HCT116 (cell line): ENCODE measurements at regions not wholly inside any gene's neighbourhood (a gene's known extent, or its start where the extent isn't known, plus 50 kb on each side); places are given as distances from the start of the nearest gene placed in this dataset.

ENCODE experiments used
- ATAC-seq: fragments of 200-7000 bp; cut with Tn5 transposase; 2 replicates; pipeline ENCODE4 v1.9.1; 2020; ENCODE audit warnings: mild to moderate bottlenecking, moderate library complexity
- BruUV-seq: library from RNA; stranded (reverse); fragments of 400-500 nt; replicated peaks from 2 replicates; lab custom pipeline; 2021; lab: Mats Ljungman, UMichigan
- CTCF ChIA-PET: fragments of 300-600 bp; sonication (Branson Sonifier 250); formaldehyde crosslinking; loops from one replicate; lab custom pipeline; 2021; ENCODE audit warnings: antibody characterized with exemption; lab: Charles Lee
- POLR2A ChIA-PET: fragments of 300-600, 350-600 bp; sonication (Branson Sonifier 250); formaldehyde crosslinking; loops from one replicate; lab custom pipeline; 2021; ENCODE audit warnings: antibody characterized with exemption; lab: Charles Lee
- RAD21 ChIA-PET, 2 experiments: fragments of 300-600 bp; sonication (Branson Sonifier 250); formaldehyde crosslinking; loops; one replicate each; lab custom pipeline; 2023; ENCODE audit warnings: low total read pairs in 2 of 2; ENCODE audit not compliant: uncharacterized antibody in 2 of 2, unreplicated experiment in 2 of 2, low non-redundant PET in 1 of 2; lab: Charles Lee
- DNase-seq: peaks from one replicate; pipeline ENCODE4 v3.0.0-alpha.2; 2010; ENCODE audit warnings: low read depth, low spot score
- H2AFZ ChIP-seq: fragments of 200-600 bp; shearing (Covaris generic), sonication (generic); 2 replicates; pipeline ENCODE4 v1.6.1; 2017; ENCODE audit warnings: low read depth, mixed run types, mixed read lengths, antibody characterized with exemption, low read length; ENCODE audit not compliant: poor library complexity, severe bottlenecking
- H3K27ac ChIP-seq: 2 replicates; pipeline ENCODE4 v1.5.1; 2012; ENCODE audit warnings: low read depth, low read length
- H3K27me3 ChIP-seq: fragments of 200-600 bp; sonication (generic); 2 replicates; pipeline ENCODE4 v1.6.1; 2016; ENCODE audit warnings: mixed run types, low read length, mixed read lengths; ENCODE audit not compliant: insufficient read depth
- H3K36me3 ChIP-seq, 2 experiments: fragments of 200-500 bp in 1 of 2; fragments of 200-600 bp in 1 of 2; sonication (Bioruptor generic) in 1 of 2; sonication (generic) in 1 of 2; 2 replicates each; pipeline versions ENCODE4 v1.5.1 to v1.6.1; 2014 to 2016; ENCODE audit warnings: low read length in 2 of 2, inconsistent platforms in 1 of 2, mixed read lengths in 1 of 2, mixed run types in 1 of 2; ENCODE audit not compliant: insufficient read depth in 2 of 2, control insufficient read depth in 1 of 2
- H3K4me1 ChIP-seq, 2 experiments: fragments of 200-600 bp in 1 of 2; sonication (generic) in 1 of 2; 2 replicates each; pipeline versions ENCODE4 v1.5.1 to v1.6.1; 2012 to 2017; ENCODE audit warnings: low read length in 2 of 2, inconsistent platforms in 1 of 2, mild to moderate bottlenecking in 1 of 2, mixed read lengths in 1 of 2, mixed run types in 1 of 2, moderate library complexity in 1 of 2; ENCODE audit not compliant: insufficient read depth in 2 of 2, control insufficient read depth in 1 of 2
- H3K4me2 ChIP-seq: fragments of 200-600 bp; sonication (generic); 2 replicates; pipeline ENCODE4 v1.6.1; 2017; ENCODE audit warnings: mixed run types, low read length, mixed read lengths
- H3K4me3 ChIP-seq, 2 experiments: fragments of 200-600 bp in 1 of 2; sonication (generic) in 1 of 2; replicated peaks in 1 of 2; 2 replicates each; pipeline ENCODE4 v1.5.1; 2011 to 2016; ENCODE audit warnings: low read length in 2 of 2, control low read depth in 1 of 2, low read depth in 1 of 2, mild to moderate bottlenecking in 1 of 2, mixed read lengths in 1 of 2, mixed run types in 1 of 2
- H3K79me2 ChIP-seq: fragments of 200-600 bp; sonication (generic); 2 replicates; pipeline ENCODE4 v1.6.1; 2017; ENCODE audit warnings: mild to moderate bottlenecking, mixed run types, low read length, moderate library complexity, mixed read lengths; ENCODE audit not compliant: insufficient read depth
- H3K9ac ChIP-seq: fragments of 200-600 bp; sonication (generic); 2 replicates; pipeline ENCODE4 v1.6.1; 2016; ENCODE audit warnings: low read length, mixed read lengths
- H3K9me2 ChIP-seq: fragments of 200-600 bp; sonication (generic), shearing (Covaris generic); 2 replicates; pipeline ENCODE4 v1.6.1; 2017; ENCODE audit warnings: mixed run types, mild to moderate bottlenecking, moderate library complexity; ENCODE audit not compliant: insufficient read depth
- H3K9me3 ChIP-seq, 2 experiments: fragments of 200-500 bp in 1 of 2; fragments of 200-600 bp in 1 of 2; sonication (Bioruptor generic) in 1 of 2; sonication (generic) in 1 of 2; 2 replicates each; pipeline ENCODE4 v1.6.1; 2014 to 2017; ENCODE audit warnings: low read length in 2 of 2, mixed read lengths in 2 of 2, inconsistent platforms in 1 of 2, low read depth in 1 of 2, mild to moderate bottlenecking in 1 of 2, mixed run types in 1 of 2, moderate library complexity in 1 of 2; ENCODE audit not compliant: control insufficient read depth in 1 of 2, insufficient read depth in 1 of 2
- H4K20me1 ChIP-seq: fragments of 200-600 bp; sonication (generic), shearing (Covaris generic); 2 replicates; pipeline ENCODE4 v1.6.1; 2017; ENCODE audit warnings: mixed run types, mild to moderate bottlenecking, moderate library complexity; ENCODE audit not compliant: insufficient read depth
- CEBPB ChIP-seq: IDR thresholded peaks from 2 replicates; pipeline ENCODE4 v1.6.1; 2012; ENCODE audit warnings: low read depth
- EGR1 ChIP-seq: IDR thresholded peaks from 2 replicates; pipeline ENCODE4 v1.6.1; 2012; ENCODE audit warnings: low read depth
- ELF1 ChIP-seq: IDR thresholded peaks from 2 replicates; pipeline ENCODE4 v1.6.1; 2012; ENCODE audit warnings: low read depth, borderline replicate concordance
- EZH2 ChIP-seq: fragments of 200-600 bp; sonication (generic); IDR thresholded peaks from 2 replicates; pipeline ENCODE4 v1.6.1; 2017; ENCODE audit warnings: antibody characterized with exemption, mixed run types
- EZH2phosphoT487 ChIP-seq: fragments of 200-600 bp; IDR thresholded peaks from 2 replicates; pipeline ENCODE4 v1.6.1; 2018; ENCODE audit warnings: antibody characterized with exemption, borderline replicate concordance
- FOSL1 ChIP-seq: IDR thresholded peaks from 2 replicates; pipeline ENCODE4 v1.6.1; 2012; ENCODE audit warnings: low read depth
- JUND ChIP-seq: IDR thresholded peaks from 2 replicates; pipeline ENCODE4 v1.6.1; 2012
- MAX ChIP-seq: IDR thresholded peaks from 2 replicates; pipeline ENCODE4 v1.6.1; 2012
- POLR2AphosphoS5 ChIP-seq: IDR thresholded peaks from 2 replicates; pipeline ENCODE4 v1.6.1; 2011; ENCODE audit warnings: mild to moderate bottlenecking, low read depth, low read length, moderate library complexity
- RAD21 ChIP-seq: IDR thresholded peaks from 2 replicates; pipeline ENCODE4 v1.6.1; 2012; ENCODE audit warnings: low read depth, mild to moderate bottlenecking
- SP1 ChIP-seq: IDR thresholded peaks from 2 replicates; pipeline ENCODE4 v1.6.1; 2012; ENCODE audit warnings: low read depth
- SRF ChIP-seq: IDR thresholded peaks from 2 replicates; pipeline ENCODE4 v1.6.1; 2012; ENCODE audit warnings: low read depth
- TCF7L2 ChIP-seq: IDR thresholded peaks from 2 replicates; pipeline ENCODE4 v1.7.0; 2011; ENCODE audit warnings: borderline replicate concordance, inconsistent platforms; ENCODE audit not compliant: insufficient read depth, insufficient read length; ENCODE audit errors: extremely low read depth
- YY1 ChIP-seq: IDR thresholded peaks from 2 replicates; pipeline ENCODE4 v1.6.1; 2011; ENCODE audit warnings: low read length, low read depth, moderate library complexity, mild to moderate bottlenecking; ENCODE audit not compliant: insufficient replicate concordance; ENCODE audit errors: extremely low read depth
- ZFX ChIP-seq: fragments of 450-650 bp; IDR thresholded peaks from 2 replicates; pipeline ENCODE4 v1.6.1; 2017
- ZNF274 ChIP-seq: fragments of 200-500 bp; sonication (Bioruptor generic); IDR thresholded peaks from 2 replicates; pipeline ENCODE4 v1.6.1; 2014; ENCODE audit warnings: mild to moderate bottlenecking, low read depth, low read length, inconsistent platforms
- intact Hi-C: fragments of 100-400 bp; cut with micrococcal nuclease; formaldehyde crosslinking; loops from 2 replicates; pipeline ENCODE4 v1.10.0; 2022
- TF ChIP-seq, protein P1 (sequence below): IDR thresholded peaks from 2 replicates; pipeline ENCODE4 v1.6.1; 2012
- TF ChIP-seq, protein P2 (sequence below), 3 experiments: fragments of 200-600 bp in 1 of 3; sonication (generic) in 1 of 3; IDR thresholded peaks in 2 of 3; conservative IDR thresholded peaks in 1 of 3; 2 replicates each; pipeline ENCODE4 v1.5.1; 2012 to 2017; ENCODE audit warnings: low read depth in 2 of 3, low read length in 2 of 3, antibody characterized with exemption in 1 of 3, borderline replicate concordance in 1 of 3, control low read depth in 1 of 3, mild to moderate bottlenecking in 1 of 3, mixed read lengths in 1 of 3, mixed run types in 1 of 3, moderate library complexity in 1 of 3; ENCODE audit not compliant: insufficient read depth in 1 of 3

- TF ChIP-seq EZH2phosphoT487: no peak
- TF ChIP-seq EZH2: no peak
Measured at GRCh38 chr14:65928995-65929394, 516.5 kb downstream of the FUT8 start (continued).

DNA sequence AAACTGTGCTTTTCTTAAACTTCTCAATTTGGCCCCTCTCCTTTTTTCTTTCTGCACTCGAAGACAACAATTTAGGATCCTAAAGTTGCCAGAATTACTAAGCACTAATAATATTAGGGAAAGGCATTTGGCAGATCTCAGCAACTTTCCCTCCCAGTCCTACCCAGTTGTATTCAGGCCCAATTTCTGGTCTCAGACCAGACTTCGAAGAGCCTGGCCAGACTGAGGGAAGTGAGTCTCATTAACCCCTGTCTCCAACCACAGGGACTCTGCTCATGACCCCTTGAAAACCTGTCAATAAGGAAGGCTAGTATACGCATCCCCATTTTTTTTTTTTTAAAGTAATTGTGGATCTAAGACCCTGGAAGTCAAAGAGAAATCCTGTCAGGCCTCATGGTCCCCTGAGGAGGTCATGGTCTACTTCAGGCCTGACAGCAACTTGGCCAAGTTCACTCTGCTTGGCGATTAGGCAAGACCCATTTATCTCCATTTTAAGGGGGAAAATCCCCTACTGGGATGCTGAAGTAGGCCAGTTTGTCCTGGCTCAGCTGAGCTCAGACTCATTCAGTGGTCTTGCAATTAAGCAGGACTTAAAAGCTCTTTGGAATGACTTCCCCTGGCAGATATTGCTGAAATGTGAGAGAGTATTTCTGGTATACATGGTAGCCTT, 521.0 kb downstream of the FUT8 start:
- CTCF ChIA-PET: no interaction called here
- no peak overlapping the region for H3K27ac ChIP-seq

More for the DNA sequence above, 521.0 kb downstream of the FUT8 start:
- no peak for DNase-seq
- Histone ChIP-seq H3K4me3 (no peak overlapping the region), H3K36me3 (no peaks in the 10 kb centered on the region), H3K27me3 (no peaks in the 10 kb centered on the region), H2AFZ (no peak overlapping the region), H3K4me1 (no peaks in the 10 kb centered on the region), H3K79me2 (no peaks in the 10 kb centered on the region), H3K4me2 (no peak overlapping the region)
- ChIA-PET RAD21 (no interaction called here), POLR2A (no interaction called here)
- intact Hi-C loops: no loop called here
- BruUV-seq: no TSS peak
- TF ChIP-seq ZNF274: no peak
- TF ChIP-seq, protein P1, sequence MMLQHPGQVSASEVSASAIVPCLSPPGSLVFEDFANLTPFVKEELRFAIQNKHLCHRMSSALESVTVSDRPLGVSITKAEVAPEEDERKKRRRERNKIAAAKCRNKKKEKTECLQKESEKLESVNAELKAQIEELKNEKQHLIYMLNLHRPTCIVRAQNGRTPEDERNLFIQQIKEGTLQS: no peak
- TF ChIP-seq TCF7L2: no peak
- no peak for TF ChIP-seq POLR2AphosphoS5
- TF ChIP-seq CEBPB: no peak
- no peak for TF ChIP-seq SP1
- no peak for TF ChIP-seq JUND
- TF ChIP-seq ELF1: no peak
- no peak for TF ChIP-seq FOSL1
- TF ChIP-seq EGR1: no peak
- no peak for TF ChIP-seq MAX
- no peak for TF ChIP-seq RAD21
- no peak for TF ChIP-seq EZH2phosphoT487
- TF ChIP-seq YY1: no peak
- no peak for TF ChIP-seq ZFX
- TF ChIP-seq, protein P2, sequence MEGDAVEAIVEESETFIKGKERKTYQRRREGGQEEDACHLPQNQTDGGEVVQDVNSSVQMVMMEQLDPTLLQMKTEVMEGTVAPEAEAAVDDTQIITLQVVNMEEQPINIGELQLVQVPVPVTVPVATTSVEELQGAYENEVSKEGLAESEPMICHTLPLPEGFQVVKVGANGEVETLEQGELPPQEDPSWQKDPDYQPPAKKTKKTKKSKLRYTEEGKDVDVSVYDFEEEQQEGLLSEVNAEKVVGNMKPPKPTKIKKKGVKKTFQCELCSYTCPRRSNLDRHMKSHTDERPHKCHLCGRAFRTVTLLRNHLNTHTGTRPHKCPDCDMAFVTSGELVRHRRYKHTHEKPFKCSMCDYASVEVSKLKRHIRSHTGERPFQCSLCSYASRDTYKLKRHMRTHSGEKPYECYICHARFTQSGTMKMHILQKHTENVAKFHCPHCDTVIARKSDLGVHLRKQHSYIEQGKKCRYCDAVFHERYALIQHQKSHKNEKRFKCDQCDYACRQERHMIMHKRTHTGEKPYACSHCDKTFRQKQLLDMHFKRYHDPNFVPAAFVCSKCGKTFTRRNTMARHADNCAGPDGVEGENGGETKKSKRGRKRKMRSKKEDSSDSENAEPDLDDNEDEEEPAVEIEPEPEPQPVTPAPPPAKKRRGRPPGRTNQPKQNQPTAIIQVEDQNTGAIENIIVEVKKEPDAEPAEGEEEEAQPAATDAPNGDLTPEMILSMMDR (IDR thresholded peaks at IDR 0.05 in 2 of 3, conservative IDR thresholded peaks at IDR 0.05 in 1 of 3; ENCODE audit: borderline replicate concordance in 1 of 3, insufficient read depth in 1 of 3, low read depth in 2 of 3, low read length in 2 of 3): no peak
- no peak for TF ChIP-seq SRF
- TF ChIP-seq, all 23 proteins: peak for 0
- ATAC-seq: no peak
- Histone ChIP-seq H3K9me3 (no peaks in the 10 kb centered on the region), H3K9me2 (no peaks in the 10 kb centered on the region), H3K9ac (no peak overlapping the region), H4K20me1 (no peaks in the 10 kb centered on the region)
